Thyroid gland (tissue), 4 donors: ENCODE measurements at regions not wholly inside any gene's neighbourhood (a gene's known extent, or its start where the extent isn't known, plus 50 kb on each side); places are given as distances from the start of the nearest gene placed in this dataset.

Experiments
- DNase-seq, 2 donors: peaks; one replicate each; pipeline ENCODE4 v3.0.0-alpha.2; 2019
- H3K27ac ChIP-seq, 3 donors: fragments of 200-600 bp; sonication (generic); 1 replicate in 2 of 3; 2 replicates in 1 of 3; pipeline ENCODE4 v1.5.1; 2016 to 2019; ENCODE audit warnings: mild to moderate bottlenecking in 1 of 3, moderate library complexity in 1 of 3
- H3K27me3 ChIP-seq: fragments of 200-600 bp; sonication (generic); one replicate; pipeline ENCODE4 v1.5.1; 2019
- H3K36me3 ChIP-seq, 2 donors: fragments of 200-600 bp; sonication (generic); one replicate each; pipeline ENCODE4 v1.5.1; 2016 to 2019
- H3K4me1 ChIP-seq, 2 donors: fragments of 200-600 bp; sonication (generic); one replicate each; pipeline ENCODE4 v1.5.1; 2017 to 2019
- H3K4me3 ChIP-seq, 3 donors: fragments of 200-600 bp; sonication (generic); replicated peaks in 1 of 3; 1 replicate in 2 of 3; 2 replicates in 1 of 3; pipeline ENCODE4 v1.5.1; 2016; ENCODE audit warnings: mild to moderate bottlenecking in 1 of 3
- H3K9me3 ChIP-seq: fragments of 200-600 bp; sonication (generic); one replicate; pipeline ENCODE4 v1.5.1; 2017
- POLR2A ChIP-seq, 2 donors: fragments of 450-650 bp; IDR thresholded peaks; one replicate each; pipeline ENCODE4 v1.6.1; 2017; ENCODE audit warnings: antibody characterized with exemption in 2 of 2, mild to moderate bottlenecking in 2 of 2, moderate library complexity in 1 of 2
- WGBS, 2 donors: methylation state at CpG; one replicate each; pipeline ENCODE4 v1.1.5; 2017; 5-methylcytosine and 5-hydroxymethylcytosine counted together
- intact Hi-C: fragments of 100-400 bp; cut with DNase I; formaldehyde crosslinking; loops from one replicate; pipeline ENCODE4 v1.15.1; 2023
- TF ChIP-seq, protein P1 (sequence below), 6 experiments: fragments of 200-600 bp in 3 of 6; fragments of 450-650 bp in 3 of 6; sonication (generic) in 3 of 6; IDR thresholded peaks; one replicate each; pipeline ENCODE4 v1.5.1; 2016 to 2019; ENCODE audit warnings: antibody characterized with exemption in 6 of 6, mild to moderate bottlenecking in 2 of 6, inconsistent platforms in 1 of 6, moderate library complexity in 1 of 6

DNA sequence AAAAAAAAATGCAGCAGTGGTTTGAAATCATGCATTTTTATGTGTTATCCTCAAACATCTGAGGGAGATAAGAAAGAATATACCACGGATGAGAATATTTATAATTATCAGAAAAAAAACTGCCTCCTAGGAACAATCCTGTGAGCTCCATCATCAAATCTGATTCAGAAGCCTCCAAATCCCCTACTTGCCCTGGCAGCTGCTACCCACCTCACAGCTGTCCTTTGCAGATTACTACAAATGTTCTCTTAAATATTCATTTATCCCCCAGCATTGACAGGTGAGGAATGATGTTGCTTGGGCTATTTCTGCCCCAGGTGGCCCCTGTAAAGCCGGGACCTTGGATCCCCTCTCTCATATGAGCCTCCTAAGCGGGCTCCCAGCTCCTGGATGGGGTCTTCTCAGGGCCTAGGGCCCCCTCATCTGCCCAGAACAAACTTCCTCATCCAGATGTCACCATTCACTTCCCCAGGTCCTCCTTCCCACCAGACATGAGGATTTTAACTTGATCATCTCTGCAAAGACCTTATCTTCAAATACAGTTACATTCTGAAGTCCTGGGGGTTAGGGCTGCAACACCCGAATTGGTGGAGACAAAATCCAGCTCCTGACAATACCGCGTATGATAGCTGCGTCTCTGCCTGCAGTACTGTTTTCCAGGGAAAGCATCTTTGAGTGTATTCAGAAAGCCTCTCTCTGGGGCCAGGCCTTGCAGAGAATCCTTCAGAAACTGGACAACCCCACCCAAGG is 81.9 kb upstream of the INSIG1 start:
- DNase-seq, result no peak
- Histone ChIP-seq H3K4me3 (no peak overlapping the region), H3K9me3 (no peaks in the 10 kb centered on the region), H3K4me1 (peaks cover 0 to 5% of the 10 kb centered on the region in 2 donors), H3K36me3 (no peaks in the 10 kb centered on the region), H3K27me3 (no peaks in the 10 kb centered on the region), H3K27ac (no peak overlapping the region)
- WGBS, 2 donors, result 73 to 80% methylated on average over 7 of the region's 7 CpGs
- intact Hi-C loops, result no loop called here
- TF ChIP-seq POLR2A (IDR thresholded peaks at IDR 0.05), result no peak
- TF ChIP-seq, protein P1, sequence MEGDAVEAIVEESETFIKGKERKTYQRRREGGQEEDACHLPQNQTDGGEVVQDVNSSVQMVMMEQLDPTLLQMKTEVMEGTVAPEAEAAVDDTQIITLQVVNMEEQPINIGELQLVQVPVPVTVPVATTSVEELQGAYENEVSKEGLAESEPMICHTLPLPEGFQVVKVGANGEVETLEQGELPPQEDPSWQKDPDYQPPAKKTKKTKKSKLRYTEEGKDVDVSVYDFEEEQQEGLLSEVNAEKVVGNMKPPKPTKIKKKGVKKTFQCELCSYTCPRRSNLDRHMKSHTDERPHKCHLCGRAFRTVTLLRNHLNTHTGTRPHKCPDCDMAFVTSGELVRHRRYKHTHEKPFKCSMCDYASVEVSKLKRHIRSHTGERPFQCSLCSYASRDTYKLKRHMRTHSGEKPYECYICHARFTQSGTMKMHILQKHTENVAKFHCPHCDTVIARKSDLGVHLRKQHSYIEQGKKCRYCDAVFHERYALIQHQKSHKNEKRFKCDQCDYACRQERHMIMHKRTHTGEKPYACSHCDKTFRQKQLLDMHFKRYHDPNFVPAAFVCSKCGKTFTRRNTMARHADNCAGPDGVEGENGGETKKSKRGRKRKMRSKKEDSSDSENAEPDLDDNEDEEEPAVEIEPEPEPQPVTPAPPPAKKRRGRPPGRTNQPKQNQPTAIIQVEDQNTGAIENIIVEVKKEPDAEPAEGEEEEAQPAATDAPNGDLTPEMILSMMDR (IDR thresholded peaks at IDR 0.05), result no peak

DNA sequence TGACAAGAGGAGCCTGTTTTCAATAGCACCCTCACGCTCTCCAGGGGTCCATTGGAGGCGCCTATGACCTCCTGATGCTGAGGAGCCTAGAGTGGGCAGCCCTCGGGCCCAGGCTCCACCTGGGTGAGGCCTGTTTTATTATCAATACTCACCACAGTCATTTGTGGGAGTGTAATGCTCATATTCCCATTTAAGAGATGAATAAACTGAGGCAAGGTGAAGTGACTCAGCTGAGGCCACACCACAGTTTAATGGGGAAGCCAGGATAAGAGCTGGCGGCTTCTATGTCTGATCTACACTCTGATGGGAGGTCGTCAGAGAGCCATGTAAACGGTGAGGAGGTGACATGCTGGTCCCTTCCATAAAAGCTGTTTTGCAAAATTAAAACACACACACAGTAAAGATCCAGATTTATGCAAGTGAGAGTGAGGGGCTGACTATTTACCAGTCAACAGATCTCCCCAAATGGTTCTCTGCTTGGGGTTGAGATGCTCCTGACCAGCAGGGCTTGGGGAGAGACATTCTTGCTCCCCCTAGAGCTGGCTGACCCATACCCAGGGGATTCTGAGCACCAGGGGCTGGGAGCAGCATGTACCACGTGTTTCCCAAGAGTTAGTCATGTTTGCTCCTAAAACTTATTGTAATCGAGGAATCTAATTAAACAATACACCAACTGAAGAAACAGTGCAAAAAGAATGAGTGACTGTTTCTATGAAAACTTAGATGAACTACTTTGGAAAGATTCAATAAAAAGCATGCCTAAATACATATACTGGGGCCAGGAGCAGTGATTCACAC is 81.0 kb upstream of the INSIG1 start:
- DNase-seq, result no peak
- Histone ChIP-seq H3K4me3 (no peak overlapping the region), H3K27me3 (no peaks in the 10 kb centered on the region), H3K4me1 (peaks cover 0 to 5% of the 10 kb centered on the region in 2 donors), H3K9me3 (no peaks in the 10 kb centered on the region), H3K36me3 (no peaks in the 10 kb centered on the region), H3K27ac (no peak overlapping the region)
- TF ChIP-seq, protein P1 (IDR thresholded peaks at IDR 0.05), result no peak
- TF ChIP-seq POLR2A (IDR thresholded peaks at IDR 0.05), result no peak
- intact Hi-C loops, result no loop called here
- WGBS, 2 donors, result 86 to 88% methylated on average over 8 of the region's 8 CpGs

DNA sequence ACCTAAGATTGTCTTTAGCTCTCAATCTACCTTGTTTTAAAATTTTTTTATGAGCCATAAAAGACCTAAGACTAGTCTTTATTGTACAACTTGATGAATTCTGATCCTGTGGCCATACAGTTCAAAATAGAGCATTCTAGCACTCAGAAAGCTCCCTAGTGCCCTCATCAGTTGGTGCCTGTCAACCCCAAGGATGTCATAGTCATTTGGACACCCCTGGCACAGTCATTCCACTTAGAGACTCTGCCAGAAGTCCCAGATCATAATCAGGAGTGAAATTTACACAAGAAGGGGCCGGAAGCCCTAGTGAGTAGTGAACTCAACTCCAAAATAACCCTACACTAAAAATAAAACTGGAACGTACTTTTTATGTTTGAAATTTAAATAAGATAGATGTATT is 80.0 kb upstream of the INSIG1 start:
- Histone ChIP-seq H3K9me3 (no peaks in the 10 kb centered on the region), H3K4me1 (peaks cover 0 to 5% of the 10 kb centered on the region in 2 donors), H3K36me3 (no peaks in the 10 kb centered on the region), H3K27ac (no peak overlapping the region), H3K4me3 (no peak overlapping the region), H3K27me3 (no peaks in the 10 kb centered on the region)
- intact Hi-C loops, result no loop called here
- 74 to 79% methylated on average over 2 of the region's 2 CpGs for WGBS, 2 donors
- no peak for TF ChIP-seq POLR2A (IDR thresholded peaks at IDR 0.05)
- TF ChIP-seq, protein P1 (IDR thresholded peaks at IDR 0.05), result no peak
- no peak for DNase-seq

DNA sequence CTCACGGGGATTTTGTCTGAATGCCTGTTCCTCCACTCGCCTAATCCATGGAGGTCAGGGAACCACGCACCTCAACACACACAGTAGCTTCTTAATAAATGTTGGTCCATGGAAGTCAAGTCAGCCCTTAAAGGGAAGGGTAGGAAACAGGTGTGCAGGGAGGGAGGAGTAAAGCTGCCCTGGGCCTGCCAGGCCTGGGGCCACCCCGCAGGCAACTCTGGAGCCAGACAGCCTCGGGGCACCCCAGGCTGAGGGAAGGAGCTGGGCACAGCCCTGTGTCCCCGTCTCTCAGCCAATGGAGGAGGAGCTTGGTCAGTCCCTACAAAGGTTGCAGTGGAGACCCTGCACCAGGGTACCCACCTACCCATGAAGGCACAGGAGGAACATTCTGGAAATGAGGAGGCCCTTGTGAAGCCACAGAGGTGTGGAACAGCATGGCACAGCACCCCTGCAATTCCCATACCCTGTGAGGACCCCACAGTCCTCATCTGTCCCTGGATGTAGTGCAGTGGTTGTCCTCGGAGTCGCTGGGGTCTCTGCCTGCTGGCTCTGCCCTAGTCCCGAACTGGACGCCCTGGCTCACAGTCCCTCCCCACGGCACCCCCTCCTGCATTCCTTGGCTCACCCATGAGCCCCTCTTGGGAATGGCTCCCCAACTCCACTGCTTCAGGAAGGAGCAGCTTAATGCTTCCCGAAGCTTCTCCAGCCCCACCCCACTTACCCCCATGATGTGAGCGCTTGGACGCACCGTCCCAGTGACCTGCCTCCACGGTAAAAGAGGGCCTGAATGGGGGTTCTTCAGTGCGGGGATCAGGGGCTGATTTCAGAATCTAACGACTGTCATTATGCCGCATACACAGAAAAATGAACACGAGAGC is 79.2 kb upstream of the INSIG1 start:
- DNase-seq, result no peak
- no peak for TF ChIP-seq POLR2A (IDR thresholded peaks at IDR 0.05)
- TF ChIP-seq, protein P1 (IDR thresholded peaks at IDR 0.05), result no peak
- peaks cover 0 to 6% of the 10 kb centered on the region in 2 donors for H3K4me1 ChIP-seq
- H3K4me3 ChIP-seq, result no peak overlapping the region
- no peak overlapping the region for H3K27ac ChIP-seq
- no peaks in the 10 kb centered on the region for H3K36me3 ChIP-seq
- H3K27me3 ChIP-seq, result no peaks in the 10 kb centered on the region
- intact Hi-C loops, result no loop called here
- 83 to 85% methylated on average over 14 to 18 of the region's 20 CpGs for WGBS, 2 donors
- no peaks in the 10 kb centered on the region for H3K9me3 ChIP-seq
